ENCODE measurements at regions not wholly inside any gene's neighbourhood (a gene's known extent, or its start where the extent isn't known, plus 50 kb on each side); places are given as distances from the start of the nearest gene placed in this dataset.

DNA sequence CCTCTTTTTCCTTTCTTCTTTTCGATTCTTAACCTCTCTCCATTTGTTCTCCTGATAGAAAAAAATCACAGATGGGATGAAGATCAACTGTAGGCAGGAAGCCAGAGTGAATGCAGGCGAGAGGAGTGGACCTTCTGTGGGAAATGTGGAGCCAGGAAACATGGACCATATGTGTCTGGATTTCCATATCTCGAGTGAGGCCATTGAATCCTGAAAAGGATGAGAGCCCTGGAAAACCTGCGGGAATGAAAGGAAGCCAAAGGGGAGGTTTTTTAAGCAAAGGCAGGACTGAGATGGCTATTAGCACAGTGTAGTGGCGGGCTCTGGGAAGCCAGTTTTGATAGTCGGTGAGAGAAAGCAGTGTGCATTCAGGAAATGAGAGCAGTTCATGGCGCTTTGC, 139.5 kb upstream of the C9orf72 start:
- 85% methylated on average over 7 of the region's 7 CpGs; no CpG with 5 or more reads in 1 of the 2 experiments for WGBS, 2 experiments (ENCODE audit: extremely low coverage in 1 of 2, insufficient coverage in 1 of 2, insufficient read length in 1 of 2, insufficient replicate concordance in 2 of 2, low coverage in 1 of 2, low lambda C conversion rate in 2 of 2, missing lambda C conversion rate in 1 of 2)
- POLR2A ChIA-PET (ENCODE audit: partially characterized antibody): no interaction called here
- H2BK12ac ChIP-seq (ENCODE audit: low read depth, low read length): no peak overlapping the region
- FAIRE-seq (no peak), DNase-seq (ENCODE audit: low read depth in 1 of 2, low spot score in 2 of 2) (no peak)
- no peak overlapping the region for H4K91ac ChIP-seq (replicated peaks; ENCODE audit: insufficient read length, low read length)
- H3K4me2 ChIP-seq (ENCODE audit: insufficient read depth in 1 of 2, low read depth in 2 of 2, low read length in 2 of 2): no peak overlapping the region
- no peaks in the 10 kb centered on the region for H3K23me2 ChIP-seq (ENCODE audit: low read depth, low read length)
- no peaks in the 10 kb centered on the region for H3K4me1 ChIP-seq (replicated peaks in 1 of 4; ENCODE audit: control insufficient read depth in 3 of 4, insufficient read depth in 4 of 4, low read length in 3 of 4)
- H4K20me1 ChIP-seq (replicated peaks in 1 of 2; ENCODE audit: control insufficient read depth in 1 of 2, insufficient read depth in 2 of 2, low read length in 2 of 2): no peaks in the 10 kb centered on the region
- no peak overlapping the region for H3K56ac ChIP-seq (replicated peaks; ENCODE audit: insufficient read length, low read depth, low read length)
- H4K5ac ChIP-seq (ENCODE audit: insufficient read length, low read depth, low read length): no peak overlapping the region
- H4K8ac ChIP-seq (ENCODE audit: extremely low read depth, insufficient read depth, low read length): no peak overlapping the region
- no peak overlapping the region for H3K9ac ChIP-seq (replicated peaks in 1 of 4; ENCODE audit: extremely low read depth in 1 of 4, low read depth in 3 of 4, low read length in 3 of 4)
- H3K18ac ChIP-seq (ENCODE audit: extremely low read depth, low read length): no peak overlapping the region
- no peak overlapping the region for H3K14ac ChIP-seq (ENCODE audit: insufficient read length)
- no peak overlapping the region for H2BK20ac ChIP-seq (ENCODE audit: low read length)
- H3K79me1 ChIP-seq (ENCODE audit: low read depth, low read length): no peaks in the 10 kb centered on the region
- no peak overlapping the region for H2BK15ac ChIP-seq (ENCODE audit: low read length)
- H3K23ac ChIP-seq (ENCODE audit: insufficient read length): no peak overlapping the region
- H3K9me3 ChIP-seq (ENCODE audit: insufficient read depth in 2 of 2, low read depth in 1 of 2, low read length in 1 of 2): no peaks in the 10 kb centered on the region
- H3K27me3 ChIP-seq (replicated peaks in 1 of 4; ENCODE audit: control insufficient read depth in 3 of 4, extremely low read depth in 1 of 4, insufficient read depth in 3 of 4, low read length in 3 of 4): no peaks in the 10 kb centered on the region
- no peak overlapping the region for H2BK120ac ChIP-seq (replicated peaks; ENCODE audit: low read depth, low read length)
- CTCF ChIA-PET (ENCODE audit: partially characterized antibody): no interaction called here
- no peak overlapping the region for H3K4me3 ChIP-seq (ENCODE audit: extremely low read depth in 1 of 4, insufficient read depth in 2 of 4, low read depth in 3 of 4, low read length in 4 of 4)
- no peak overlapping the region for H3K4ac ChIP-seq (replicated peaks; ENCODE audit: insufficient read length, low read depth, low read length)
- TF ChIP-seq SIX5 (IDR thresholded peaks at IDR 0.05; ENCODE audit: low read depth, low read length) (no peak), SUZ12 (IDR thresholded peaks at IDR 0.05; ENCODE audit: low read length) (no peak), TEAD4 (IDR thresholded peaks at IDR 0.05; ENCODE audit: low read depth, low read length) (no peak), POU5F1 (IDR thresholded peaks at IDR 0.05; ENCODE audit: low read depth, low read length) (no peak), SIRT6 (IDR thresholded peaks at IDR 0.05; ENCODE audit: low read length) (no peak), PHF8 (conservative IDR thresholded peaks at IDR 0.05; ENCODE audit: low read depth, low read length) (no peak), SRF (IDR thresholded peaks at IDR 0.05; ENCODE audit: low read depth, low read length) (no peak)
- TF ChIP-seq, protein P1, sequence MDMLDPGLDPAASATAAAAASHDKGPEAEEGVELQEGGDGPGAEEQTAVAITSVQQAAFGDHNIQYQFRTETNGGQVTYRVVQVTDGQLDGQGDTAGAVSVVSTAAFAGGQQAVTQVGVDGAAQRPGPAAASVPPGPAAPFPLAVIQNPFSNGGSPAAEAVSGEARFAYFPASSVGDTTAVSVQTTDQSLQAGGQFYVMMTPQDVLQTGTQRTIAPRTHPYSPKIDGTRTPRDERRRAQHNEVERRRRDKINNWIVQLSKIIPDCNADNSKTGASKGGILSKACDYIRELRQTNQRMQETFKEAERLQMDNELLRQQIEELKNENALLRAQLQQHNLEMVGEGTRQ (IDR thresholded peaks at IDR 0.05; ENCODE audit: low read length): no peak
- TF ChIP-seq, protein P2, sequence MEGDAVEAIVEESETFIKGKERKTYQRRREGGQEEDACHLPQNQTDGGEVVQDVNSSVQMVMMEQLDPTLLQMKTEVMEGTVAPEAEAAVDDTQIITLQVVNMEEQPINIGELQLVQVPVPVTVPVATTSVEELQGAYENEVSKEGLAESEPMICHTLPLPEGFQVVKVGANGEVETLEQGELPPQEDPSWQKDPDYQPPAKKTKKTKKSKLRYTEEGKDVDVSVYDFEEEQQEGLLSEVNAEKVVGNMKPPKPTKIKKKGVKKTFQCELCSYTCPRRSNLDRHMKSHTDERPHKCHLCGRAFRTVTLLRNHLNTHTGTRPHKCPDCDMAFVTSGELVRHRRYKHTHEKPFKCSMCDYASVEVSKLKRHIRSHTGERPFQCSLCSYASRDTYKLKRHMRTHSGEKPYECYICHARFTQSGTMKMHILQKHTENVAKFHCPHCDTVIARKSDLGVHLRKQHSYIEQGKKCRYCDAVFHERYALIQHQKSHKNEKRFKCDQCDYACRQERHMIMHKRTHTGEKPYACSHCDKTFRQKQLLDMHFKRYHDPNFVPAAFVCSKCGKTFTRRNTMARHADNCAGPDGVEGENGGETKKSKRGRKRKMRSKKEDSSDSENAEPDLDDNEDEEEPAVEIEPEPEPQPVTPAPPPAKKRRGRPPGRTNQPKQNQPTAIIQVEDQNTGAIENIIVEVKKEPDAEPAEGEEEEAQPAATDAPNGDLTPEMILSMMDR (IDR thresholded peaks at IDR 0.05; ENCODE audit: control extremely low read depth in 1 of 3, insufficient read depth in 1 of 3, low read depth in 1 of 3, low read length in 3 of 3): no peak
- H3K36me3 ChIP-seq (ENCODE audit: control insufficient read depth in 2 of 4, insufficient read depth in 4 of 4, low read length in 3 of 4): no peaks in the 10 kb centered on the region
- no peak overlapping the region for H3K27ac ChIP-seq (ENCODE audit: low read depth, low read length)
- H2AFZ ChIP-seq (ENCODE audit: low read length): no peak overlapping the region
- H2BK5ac ChIP-seq (ENCODE audit: low read depth, low read length): no peak overlapping the region
- H2AK5ac ChIP-seq (ENCODE audit: low read depth, low read length): no peak overlapping the region
- no peaks in the 10 kb centered on the region for H3K79me2 ChIP-seq (ENCODE audit: control insufficient read depth in 1 of 2, insufficient read depth in 2 of 2, low read length in 2 of 2)
